Forelimb muscle (tissue), 1 donor: ENCODE measurements at regions not wholly inside any gene's neighbourhood (a gene's known extent, or its start where the extent isn't known, plus 50 kb on each side); places are given as distances from the start of the nearest gene placed in this dataset.

Experiments
- DNase-seq: peaks from one replicate; pipeline ENCODE4 v3.0.0-alpha.2; 2013; ENCODE audit warnings: low read depth

DNA sequence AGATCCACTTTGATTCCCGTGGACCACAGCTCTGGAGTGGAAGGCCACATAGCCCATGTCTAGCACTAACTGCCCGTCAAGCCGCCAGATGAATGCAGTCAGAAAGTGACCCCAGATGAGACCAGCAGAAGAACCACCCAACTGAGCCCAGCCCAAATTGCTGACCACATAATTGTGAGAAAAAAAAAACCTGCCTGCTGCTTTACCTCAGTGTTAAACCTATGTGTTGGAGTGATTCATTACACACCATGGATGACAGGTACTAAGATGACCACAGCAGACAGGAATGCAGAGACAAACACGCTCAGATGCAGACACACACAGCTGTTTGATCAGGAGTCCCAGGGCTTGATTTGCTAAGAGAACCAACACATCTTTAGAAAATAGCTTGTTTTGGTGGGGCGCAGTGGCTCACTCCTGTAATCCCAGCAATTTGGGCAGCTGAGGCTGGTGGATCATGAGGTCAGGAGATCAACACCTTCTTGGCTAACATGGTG is 168.1 kb upstream of the PPP2R2D start:
- DNase-seq = no peak

- no peak for DNase-seq
These were observed 167.2 kb upstream of the PPP2R2D start for GRCh38 chr10:131733596-131733995.

- no peak for DNase-seq
These were observed 165.2 kb upstream of the PPP2R2D start for GRCh38 chr10:131735577-131735976.

- DNase-seq = no peak
These were observed 164.4 kb upstream of the PPP2R2D start for GRCh38 chr10:131736321-131736980.

GRCh38 chr10:131737543-131738395 is 163.0 kb upstream of the PPP2R2D start:
- DNase-seq = no peak

- no peak for DNase-seq
These were observed 162.4 kb upstream of the PPP2R2D start for GRCh38 chr10:131738396-131738735.

DNA sequence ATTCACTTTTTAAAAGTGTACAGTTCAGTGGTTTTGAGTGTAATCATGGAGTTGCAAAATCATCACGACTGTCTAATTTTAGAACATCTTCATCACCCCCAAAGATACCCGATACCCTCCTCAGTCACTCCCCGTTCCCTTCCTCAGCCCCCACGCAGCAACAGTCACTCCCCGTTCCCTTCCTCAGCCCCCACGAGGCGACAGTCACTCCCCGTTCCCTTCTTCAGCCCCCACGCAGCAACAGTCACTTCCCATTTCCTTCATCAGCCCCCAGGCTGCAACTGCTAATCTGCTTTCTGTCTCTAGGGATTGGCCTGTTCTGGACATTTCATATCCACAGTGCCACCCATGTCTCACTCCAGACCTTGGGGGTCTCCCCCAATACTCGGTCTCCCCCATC is 161.6 kb upstream of the PPP2R2D start:
- no peak for DNase-seq

GRCh38 chr10:131742500-131742951 is 158.3 kb upstream of the PPP2R2D start:
- DNase-seq = no peak

GRCh38 chr10:131743190-131744151 is 157.3 kb upstream of the PPP2R2D start:
- no peak for DNase-seq

- no peak for DNase-seq
These were observed 156.5 kb upstream of the PPP2R2D start for GRCh38 chr10:131744346-131744745.

- no peak for DNase-seq
These were observed 155.2 kb upstream of the PPP2R2D start for GRCh38 chr10:131745591-131745990.

DNA sequence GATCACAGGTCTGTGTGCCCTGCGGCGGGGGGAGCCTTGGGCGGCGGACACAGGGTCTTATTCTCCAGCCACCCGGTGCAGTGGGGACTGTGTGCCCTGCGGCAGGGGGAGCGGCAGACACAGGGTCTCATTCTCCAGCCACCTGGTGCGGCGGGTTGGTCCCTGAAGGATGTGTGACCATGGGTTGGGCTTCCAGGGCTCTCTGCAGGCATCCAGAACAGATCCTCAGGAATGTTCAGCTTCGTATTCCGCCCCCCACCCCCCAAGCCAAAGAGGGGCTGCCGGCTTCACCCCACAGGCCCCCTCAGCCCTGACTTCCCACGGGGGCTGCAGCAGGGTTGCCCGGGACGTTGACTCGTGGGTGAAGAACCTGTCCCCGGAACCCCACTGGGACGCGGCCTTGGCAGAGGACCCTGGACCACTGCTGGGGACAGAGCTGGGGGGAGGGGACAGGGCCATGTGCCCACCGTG is 154.5 kb upstream of the PPP2R2D start:
- no peak for DNase-seq

DNA sequence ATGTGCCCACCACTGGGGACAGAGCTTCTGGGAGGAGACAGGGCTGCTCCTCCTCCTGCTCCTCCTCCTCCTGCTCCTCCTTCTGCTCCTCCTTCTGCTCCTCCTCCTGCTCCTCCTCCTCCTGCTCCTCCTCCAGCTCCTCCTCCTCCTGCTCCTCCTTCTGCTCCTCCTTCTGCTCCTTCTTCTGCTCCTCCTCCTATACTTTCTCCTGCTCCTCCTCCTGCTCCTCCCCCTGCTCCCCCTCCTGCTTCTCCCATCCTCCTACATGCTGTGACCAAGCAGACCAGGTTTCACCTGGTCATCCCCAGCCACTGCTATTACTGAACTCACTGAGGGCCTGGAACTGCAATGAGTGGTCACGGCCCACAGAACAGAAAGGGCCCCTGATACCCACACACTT is 154.0 kb upstream of the PPP2R2D start:
- no peak for DNase-seq

DNA sequence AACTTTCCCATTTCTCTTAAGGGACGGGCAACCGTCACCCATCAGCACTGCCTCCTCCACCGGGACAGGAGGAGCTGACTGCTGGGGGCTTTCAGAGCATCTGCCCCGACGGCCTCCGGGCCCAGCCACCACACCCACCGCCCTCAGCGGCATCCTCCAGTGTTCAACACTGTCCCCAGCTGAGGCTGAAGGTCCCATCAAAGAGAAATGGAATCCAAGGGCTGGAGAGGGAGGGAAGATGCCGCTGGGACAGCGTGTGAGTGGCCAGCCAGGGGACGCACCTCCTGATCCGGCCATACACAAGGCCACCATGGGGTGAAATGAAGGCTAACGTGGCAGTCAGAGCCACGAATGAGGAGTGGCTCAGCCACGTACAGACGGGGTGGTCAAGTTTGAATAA is 153.6 kb upstream of the PPP2R2D start:
- DNase-seq = no peak

DNA sequence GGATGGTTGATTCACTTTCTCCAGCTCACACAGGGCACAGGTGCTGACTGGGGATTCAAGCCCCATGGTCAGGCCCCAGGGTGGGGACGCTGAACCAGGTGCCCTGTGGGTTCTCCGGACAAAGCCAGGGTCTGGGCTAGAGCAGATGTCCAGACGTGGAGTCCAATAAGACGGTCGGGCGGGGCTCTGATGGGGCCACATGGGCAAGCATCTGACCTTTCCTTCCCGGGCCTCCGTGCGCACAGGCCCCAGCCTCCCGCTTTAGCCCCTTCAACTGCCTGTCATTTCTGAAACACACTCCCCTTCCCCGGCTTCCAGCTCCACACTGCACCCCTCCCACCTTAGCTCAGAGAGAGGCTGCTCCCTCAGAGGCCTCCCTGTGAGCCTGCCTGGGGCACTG is 153.0 kb upstream of the PPP2R2D start:
- DNase-seq = no peak

DNA sequence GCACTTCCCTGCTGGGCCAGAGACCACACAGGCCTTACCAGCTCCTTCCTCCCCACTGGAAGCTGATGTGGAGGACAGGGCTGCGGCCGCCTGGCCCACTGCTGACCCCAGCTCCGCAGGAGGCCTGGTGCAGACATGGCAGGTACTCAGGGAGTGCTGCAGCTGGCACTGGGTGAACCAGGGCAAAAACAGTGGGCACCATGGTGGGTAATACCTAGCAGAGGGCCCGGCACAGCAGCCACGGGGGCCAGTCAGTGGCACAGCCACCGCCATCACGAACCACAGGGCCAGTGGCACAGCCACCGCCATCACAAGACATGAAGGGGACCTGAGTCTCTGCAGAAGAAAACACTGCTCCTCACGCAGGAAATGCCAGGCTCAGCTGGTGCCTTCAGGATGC is 152.6 kb upstream of the PPP2R2D start:
- DNase-seq = no peak

DNA sequence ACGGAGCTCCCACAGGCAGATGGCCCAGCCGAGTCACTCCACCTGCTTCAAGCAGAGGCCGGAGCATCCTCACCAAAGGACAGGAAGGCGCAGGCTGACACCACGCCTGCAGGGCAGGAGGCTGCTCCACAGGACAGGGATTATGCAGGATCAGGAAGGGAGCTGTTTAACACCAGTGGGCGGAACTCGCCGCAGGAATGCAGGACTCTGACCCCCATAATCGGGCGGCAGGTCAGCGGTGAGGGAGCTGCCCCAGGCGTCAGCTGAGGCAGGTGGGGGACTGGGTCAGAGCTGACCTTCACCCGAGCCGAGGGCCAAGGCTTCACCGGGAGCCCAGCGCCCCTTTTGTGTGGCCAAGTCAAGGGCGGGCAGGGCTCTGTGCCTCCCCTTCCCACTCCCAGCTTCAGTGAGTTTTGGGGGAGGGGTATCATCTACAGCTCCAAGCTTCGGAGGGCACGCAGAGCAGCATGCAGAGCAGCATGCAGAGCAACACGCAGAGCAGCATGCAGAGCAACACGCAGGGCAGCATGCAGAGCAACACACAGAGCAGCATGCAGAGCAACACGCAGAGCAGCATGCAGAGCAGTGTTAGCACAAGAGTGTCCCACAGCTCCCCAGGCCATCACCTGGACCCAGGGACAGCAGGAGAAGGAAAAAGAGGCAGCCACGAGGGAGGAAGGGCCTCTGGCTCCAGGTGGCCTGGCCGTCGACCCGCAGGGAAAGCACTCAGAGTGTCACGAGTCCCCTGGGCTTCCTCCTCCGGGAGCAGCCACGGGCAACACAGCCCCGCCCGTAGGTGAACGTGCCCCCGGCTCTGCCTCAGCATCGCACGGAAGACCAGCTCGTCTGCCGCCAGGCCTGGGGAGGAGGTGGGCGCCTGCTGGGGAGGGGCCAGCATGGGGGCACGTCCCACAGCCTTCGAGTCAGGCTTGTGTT is 151.7 kb upstream of the PPP2R2D start:
- DNase-seq = no peak

GRCh38 chr10:131749767-131750142 is 151.1 kb upstream of the PPP2R2D start:
- DNase-seq = no peak

GRCh38 chr10:131750171-131750895 is 150.5 kb upstream of the PPP2R2D start:
- no peak for DNase-seq
